Neural progenitor cell (in vitro differentiated cells): ENCODE measurements at regions not wholly inside any gene's neighbourhood (a gene's known extent, or its start where the extent isn't known, plus 50 kb on each side); places are given as distances from the start of the nearest gene placed in this dataset.

Source experiments
- DNase-seq: peaks from one replicate; pipeline ENCODE4 v3.0.0-alpha.2; 2016; ENCODE audit warnings: low spot score
- H2AFZ ChIP-seq: fragments of 200-600 bp; sonication (generic); replicated peaks from 2 replicates; pipeline ENCODE4 v1.6.1; 2016; ENCODE audit warnings: antibody characterized with exemption
- H3F3A ChIP-seq: fragments of 200-600 bp; sonication (generic); 2 replicates; pipeline ENCODE4 v1.6.1; 2016; ENCODE audit warnings: antibody characterized with exemption, low read depth
- H3K27ac ChIP-seq: fragments of 200-600 bp; sonication (generic); 2 replicates; pipeline ENCODE4 v1.5.1; 2016; ENCODE audit warnings: mild to moderate bottlenecking
- H3K27me3 ChIP-seq: fragments of 200-600 bp; sonication (generic); 2 replicates; pipeline ENCODE4 v1.6.1; 2016; ENCODE audit warnings: mild to moderate bottlenecking, moderate library complexity
- H3K36me3 ChIP-seq: fragments of 200-600 bp; sonication (generic); 2 replicates; pipeline ENCODE4 v1.5.1; 2016
- H3K4me1 ChIP-seq: fragments of 200-600 bp; sonication (generic); 2 replicates; pipeline ENCODE4 v1.6.1; 2016; ENCODE audit warnings: mixed run types
- H3K4me2 ChIP-seq: fragments of 200-600 bp; sonication (generic); 2 replicates; pipeline ENCODE4 v1.6.1; 2016
- H3K4me3 ChIP-seq: fragments of 200-600 bp; sonication (generic); 2 replicates; pipeline ENCODE4 v1.5.1; 2016
- H3K79me2 ChIP-seq: fragments of 200-600 bp; sonication (generic); 2 replicates; pipeline ENCODE4 v1.6.1; 2016; ENCODE audit warnings: low read depth
- H3K9ac ChIP-seq: fragments of 200-600 bp; sonication (generic); 2 replicates; pipeline ENCODE4 v1.6.1; 2016
- H3K9me3 ChIP-seq: fragments of 200-600 bp; sonication (generic); 2 replicates; pipeline ENCODE4 v1.5.1; 2016; ENCODE audit warnings: low read depth
- H4K20me1 ChIP-seq: fragments of 200-600 bp; sonication (generic); 2 replicates; pipeline ENCODE4 v1.6.1; 2016; ENCODE audit warnings: low read depth
- H3K27ac Mint-ChIP-seq: 3 replicates; pipeline ENCODE4 v1.8.0; 2021; ENCODE audit warnings: mixed read lengths
- H3K27me3 Mint-ChIP-seq: 2 replicates; pipeline ENCODE4 v1.8.0; 2022; ENCODE audit warnings: low read depth, mild to moderate bottlenecking, inconsistent platforms, moderate library complexity, mixed read lengths; ENCODE audit not compliant: insufficient read depth
- H3K36me3 Mint-ChIP-seq: 3 replicates; pipeline ENCODE4 v1.8.0; 2021; ENCODE audit warnings: mixed read lengths
- H3K4me1 Mint-ChIP-seq: 3 replicates; pipeline ENCODE4 v1.8.0; 2021; ENCODE audit warnings: mixed read lengths
- H3K4me3 Mint-ChIP-seq: 3 replicates; pipeline ENCODE4 v1.8.0; 2021; ENCODE audit warnings: mild to moderate bottlenecking, moderate library complexity, mixed read lengths
- H3K9me3 Mint-ChIP-seq: 3 replicates; pipeline ENCODE4 v1.8.0; 2020; ENCODE audit warnings: mixed read lengths
- CTCF ChIP-seq: fragments of 200-600 bp; sonication (generic); IDR thresholded peaks from 2 replicates; pipeline ENCODE4 v1.5.1; 2017; ENCODE audit warnings: antibody characterized with exemption, mild to moderate bottlenecking
- EZH2 ChIP-seq: fragments of 200-600 bp; sonication (generic); IDR thresholded peaks from 2 replicates; pipeline ENCODE4 v1.6.1; 2017; ENCODE audit warnings: antibody characterized with exemption, mild to moderate bottlenecking, moderate library complexity
- EZH2phosphoT487 ChIP-seq: fragments of 200-600 bp; sonication (generic); IDR thresholded peaks from 2 replicates; pipeline ENCODE4 v1.6.1; 2017; ENCODE audit warnings: antibody characterized with exemption

GRCh38 chr12:107451246-107451645, 234.4 kb upstream of the PWP1 start:
- H3K36me3 ChIP-seq = no peaks in the 10 kb centered on the region
- DNase-seq = no peak
- Mint-ChIP-seq H3K27ac (no peak overlapping the region), H3K4me1 (peaks cover 12% of the 10 kb centered on the region), H3K27me3 (peaks cover 38% of the 10 kb centered on the region), H3K36me3 (no peaks in the 10 kb centered on the region), H3K4me3 (no peak overlapping the region), H3K9me3 (peaks cover 5% of the 10 kb centered on the region)
- H3F3A ChIP-seq = no peaks in the 10 kb centered on the region
- H3K9ac ChIP-seq = no peak overlapping the region
- H3K27ac ChIP-seq = no peak overlapping the region
- peaks cover 17% of the 10 kb centered on the region for H3K4me1 ChIP-seq
- H2AFZ ChIP-seq = no peak overlapping the region
- H3K27me3 ChIP-seq = no peaks in the 10 kb centered on the region
- no peaks in the 10 kb centered on the region for H3K79me2 ChIP-seq
- no peak overlapping the region for H3K4me3 ChIP-seq
- H3K9me3 ChIP-seq = no peaks in the 10 kb centered on the region
- no peak for TF ChIP-seq EZH2phosphoT487
- no peak for TF ChIP-seq EZH2
- no peak for TF ChIP-seq CTCF
- H3K4me2 ChIP-seq = no peak overlapping the region
- no peaks in the 10 kb centered on the region for H4K20me1 ChIP-seq

- H3K27ac Mint-ChIP-seq = no peak overlapping the region
- H3K36me3 Mint-ChIP-seq = no peaks in the 10 kb centered on the region
- DNase-seq = no peak
- H3K36me3 ChIP-seq = no peaks in the 10 kb centered on the region
- no peak overlapping the region for H3K9ac ChIP-seq
- no peak overlapping the region for H3K27ac ChIP-seq
- TF ChIP-seq EZH2phosphoT487 = no peak
- no peak for TF ChIP-seq EZH2
- TF ChIP-seq CTCF = no peak
- H3K27me3 Mint-ChIP-seq = peaks cover 33% of the 10 kb centered on the region
- no peak overlapping the region for H3K4me2 ChIP-seq
- H4K20me1 ChIP-seq = no peaks in the 10 kb centered on the region
- peaks cover 10% of the 10 kb centered on the region for H3K4me1 ChIP-seq
- no peak overlapping the region for H3K4me3 ChIP-seq
- H3K9me3 Mint-ChIP-seq = peaks cover 5% of the 10 kb centered on the region
- no peaks in the 10 kb centered on the region for H3K9me3 ChIP-seq
- H3K4me3 Mint-ChIP-seq = no peak overlapping the region
- H3F3A ChIP-seq = no peaks in the 10 kb centered on the region
- no peaks in the 10 kb centered on the region for H3K27me3 ChIP-seq
- H2AFZ ChIP-seq = no peak overlapping the region
- no peaks in the 10 kb centered on the region for H3K79me2 ChIP-seq
- peaks cover 10% of the 10 kb centered on the region for H3K4me1 Mint-ChIP-seq
Observed at GRCh38 chr12:107454109-107454830, 231.3 kb upstream of the PWP1 start.

GRCh38 chr12:107457362-107457935, 228.2 kb upstream of the PWP1 start:
- Histone ChIP-seq H2AFZ (no peak overlapping the region), H3K27ac (no peak overlapping the region), H3K27me3 (no peaks in the 10 kb centered on the region), H3K9ac (no peak overlapping the region), H3F3A (no peaks in the 10 kb centered on the region), H3K9me3 (no peaks in the 10 kb centered on the region), H3K79me2 (no peaks in the 10 kb centered on the region), H3K4me3 (no peak overlapping the region), H3K4me2 (no peak overlapping the region), H3K36me3 (no peaks in the 10 kb centered on the region), H3K4me1 (no peaks in the 10 kb centered on the region), H4K20me1 (no peaks in the 10 kb centered on the region)
- Mint-ChIP-seq H3K4me1 (peaks cover 6% of the 10 kb centered on the region), H3K27ac (no peak overlapping the region), H3K4me3 (no peak overlapping the region), H3K9me3 (peaks cover 3% of the 10 kb centered on the region), H3K27me3 (peaks cover 19% of the 10 kb centered on the region), H3K36me3 (no peaks in the 10 kb centered on the region)
- DNase-seq = no peak
- TF ChIP-seq CTCF (no peak), EZH2 (no peak), EZH2phosphoT487 (no peak)
